A673 (cell line): ENCODE measurements at regions not wholly inside any gene's neighbourhood (a gene's known extent, or its start where the extent isn't known, plus 50 kb on each side); places are given as distances from the start of the nearest gene placed in this dataset.

Experiments
- BruUV-seq: library from RNA; stranded (reverse); fragments of 400-500 nt; replicated peaks from 2 replicates; lab custom pipeline; 2021; lab: Mats Ljungman, UMichigan
- CTCF ChIA-PET: fragments of 300-600 bp; sonication (Branson Sonifier 250); formaldehyde crosslinking; loops from one replicate; lab custom pipeline; 2022; ENCODE audit warnings: antibody characterized with exemption; lab: Charles Lee
- POLR2A ChIA-PET: fragments of 300-600 bp; sonication (Branson Sonifier 250); formaldehyde crosslinking; loops from one replicate; lab custom pipeline; 2022; ENCODE audit warnings: antibody characterized with exemption; ENCODE audit not compliant: low non-redundant PET; lab: Charles Lee
- DNase-seq: peaks from one replicate; pipeline ENCODE4 v3.0.0-alpha.2; 2015; ENCODE audit warnings: low spot score
- H3K27ac ChIP-seq: fragments of 200-600 bp; sonication (generic); 2 replicates; pipeline ENCODE4 v1.5.1; 2016; ENCODE audit warnings: mixed run types, low read depth, mild to moderate bottlenecking, mixed read lengths, antibody characterized with exemption, low read length; ENCODE audit not compliant: poor library complexity, severe bottlenecking
- H3K27me3 ChIP-seq: fragments of 200-600 bp; sonication (generic); replicated peaks from 2 replicates; pipeline ENCODE4 v1.6.1; 2017; ENCODE audit warnings: mixed run types, low read depth, mild to moderate bottlenecking, mixed read lengths, antibody characterized with exemption, low read length; ENCODE audit not compliant: insufficient read depth, poor library complexity
- H3K36me3 ChIP-seq: fragments of 200-600 bp; sonication (generic); 2 replicates; pipeline ENCODE4 v1.6.1; 2016; ENCODE audit warnings: mixed run types, mild to moderate bottlenecking, mixed read lengths, antibody characterized with exemption, low read length; ENCODE audit not compliant: insufficient read depth, poor library complexity, severe bottlenecking
- H3K4me1 ChIP-seq: fragments of 200-600 bp; sonication (generic); 2 replicates; pipeline ENCODE4 v1.6.1; 2017; ENCODE audit warnings: mixed run types, mild to moderate bottlenecking, mixed read lengths, antibody characterized with exemption, low read length; ENCODE audit not compliant: insufficient read depth, poor library complexity, severe bottlenecking
- H3K4me3 ChIP-seq: fragments of 200-600 bp; sonication (generic); 2 replicates; pipeline ENCODE4 v1.5.1; 2016; ENCODE audit warnings: low read depth, mixed run types, mild to moderate bottlenecking, mixed read lengths, low read length; ENCODE audit not compliant: poor library complexity, severe bottlenecking
- H3K9me3 ChIP-seq: fragments of 200-600 bp; sonication (generic); 2 replicates; pipeline ENCODE4 v1.6.1; 2016; ENCODE audit warnings: mixed run types, low read depth, mild to moderate bottlenecking, mixed read lengths, antibody characterized with exemption, low read length; ENCODE audit not compliant: poor library complexity, severe bottlenecking
- EZH2 ChIP-seq: fragments of 200-600 bp; sonication (generic); IDR thresholded peaks from 2 replicates; pipeline ENCODE4 v1.6.1; 2017; ENCODE audit warnings: borderline replicate concordance, low read depth, mild to moderate bottlenecking, mixed read lengths, antibody characterized with exemption, low read length; ENCODE audit not compliant: poor library complexity, severe bottlenecking
- intact Hi-C: fragments of 100-400 bp; cut with micrococcal nuclease; formaldehyde crosslinking; loops from one replicate; pipeline ENCODE4 v1.10.0; 2022; ENCODE audit not compliant: unreplicated experiment
- TF ChIP-seq, protein P1 (sequence below): fragments of 300-800, 200-600 bp; sonication (generic); conservative IDR thresholded peaks from 2 replicates; pipeline ENCODE4 v1.5.1; 2017; ENCODE audit warnings: low read depth, mild to moderate bottlenecking, antibody characterized with exemption, low read length, moderate library complexity, mixed read lengths

GRCh38 chr20:51121272-51121671 is 98.4 kb upstream of the KCNG1 start:
- no TSS peak for BruUV-seq
- POLR2A ChIA-PET = no interaction called here
- TF ChIP-seq, protein P1, sequence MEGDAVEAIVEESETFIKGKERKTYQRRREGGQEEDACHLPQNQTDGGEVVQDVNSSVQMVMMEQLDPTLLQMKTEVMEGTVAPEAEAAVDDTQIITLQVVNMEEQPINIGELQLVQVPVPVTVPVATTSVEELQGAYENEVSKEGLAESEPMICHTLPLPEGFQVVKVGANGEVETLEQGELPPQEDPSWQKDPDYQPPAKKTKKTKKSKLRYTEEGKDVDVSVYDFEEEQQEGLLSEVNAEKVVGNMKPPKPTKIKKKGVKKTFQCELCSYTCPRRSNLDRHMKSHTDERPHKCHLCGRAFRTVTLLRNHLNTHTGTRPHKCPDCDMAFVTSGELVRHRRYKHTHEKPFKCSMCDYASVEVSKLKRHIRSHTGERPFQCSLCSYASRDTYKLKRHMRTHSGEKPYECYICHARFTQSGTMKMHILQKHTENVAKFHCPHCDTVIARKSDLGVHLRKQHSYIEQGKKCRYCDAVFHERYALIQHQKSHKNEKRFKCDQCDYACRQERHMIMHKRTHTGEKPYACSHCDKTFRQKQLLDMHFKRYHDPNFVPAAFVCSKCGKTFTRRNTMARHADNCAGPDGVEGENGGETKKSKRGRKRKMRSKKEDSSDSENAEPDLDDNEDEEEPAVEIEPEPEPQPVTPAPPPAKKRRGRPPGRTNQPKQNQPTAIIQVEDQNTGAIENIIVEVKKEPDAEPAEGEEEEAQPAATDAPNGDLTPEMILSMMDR = no peak
- no peak for TF ChIP-seq EZH2
- no peaks in the 10 kb centered on the region for H3K4me1 ChIP-seq
- no peaks in the 10 kb centered on the region for H3K36me3 ChIP-seq
- no peaks in the 10 kb centered on the region for H3K9me3 ChIP-seq
- no peak for DNase-seq
- intact Hi-C loops = no loop called here
- CTCF ChIA-PET = no interaction called here
- no peak overlapping the region for H3K4me3 ChIP-seq
- no peak overlapping the region for H3K27ac ChIP-seq
- H3K27me3 ChIP-seq = peaks cover 3% of the 10 kb centered on the region

DNA sequence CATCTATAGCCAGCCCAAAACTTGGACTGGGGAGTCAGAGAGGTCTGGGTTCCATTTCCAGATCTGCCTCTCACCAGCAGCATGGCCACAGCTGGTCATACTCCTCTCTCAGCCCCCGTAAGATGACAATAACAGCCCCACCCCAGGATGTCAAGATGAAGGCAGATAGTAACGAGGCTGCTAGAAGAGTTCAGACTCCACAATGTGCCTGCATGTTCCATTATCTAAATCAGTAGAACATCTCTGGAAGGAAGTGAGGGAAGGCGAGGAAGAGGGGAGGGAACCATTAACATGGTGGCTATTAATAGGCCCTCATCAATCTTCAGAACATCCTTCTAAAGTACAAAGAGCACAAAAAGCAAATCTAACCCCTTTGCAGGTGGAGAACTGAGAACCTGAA is 98.0 kb upstream of the KCNG1 start:
- no peaks in the 10 kb centered on the region for H3K36me3 ChIP-seq
- ChIA-PET POLR2A (no interaction called here), CTCF (no interaction called here)
- no peak overlapping the region for H3K27ac ChIP-seq
- no peak for DNase-seq
- intact Hi-C loops = no loop called here
- H3K9me3 ChIP-seq = no peaks in the 10 kb centered on the region
- TF ChIP-seq, protein P1 = no peak
- no peak for TF ChIP-seq EZH2
- no peak overlapping the region for H3K4me3 ChIP-seq
- H3K4me1 ChIP-seq = no peaks in the 10 kb centered on the region
- H3K27me3 ChIP-seq = peaks cover 3% of the 10 kb centered on the region
- BruUV-seq = no TSS peak

DNA sequence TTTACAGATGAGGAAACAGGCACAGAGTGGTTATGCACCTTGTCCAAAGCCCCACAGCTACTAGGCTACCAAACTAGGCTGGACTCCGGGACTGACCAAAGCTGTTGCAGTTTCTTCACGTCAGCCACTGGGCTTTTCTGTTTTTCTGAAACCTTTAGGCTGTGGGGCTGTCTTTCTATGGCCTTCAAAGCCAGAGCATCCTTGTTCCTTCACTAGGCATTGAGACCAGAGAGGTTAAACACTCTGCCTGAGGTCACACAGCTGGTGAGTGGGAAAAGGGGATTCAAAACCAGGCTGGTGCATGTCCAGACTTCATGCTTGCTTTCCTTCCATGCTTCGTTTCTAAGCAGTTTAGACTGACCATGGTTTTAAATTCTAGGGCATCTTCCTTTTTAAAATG is 97.5 kb upstream of the KCNG1 start:
- DNase-seq = no peak
- Histone ChIP-seq H3K4me3 (no peak overlapping the region), H3K27ac (no peak overlapping the region), H3K36me3 (no peaks in the 10 kb centered on the region), H3K27me3 (peaks cover 2% of the 10 kb centered on the region), H3K9me3 (no peaks in the 10 kb centered on the region), H3K4me1 (no peaks in the 10 kb centered on the region)
- POLR2A ChIA-PET = no interaction called here
- no TSS peak for BruUV-seq
- CTCF ChIA-PET = no interaction called here
- intact Hi-C loops = no loop called here
- no peak for TF ChIP-seq EZH2
- TF ChIP-seq, protein P1 = no peak
